ENCODE measurements at regions not wholly inside any gene's neighbourhood (a gene's known extent, or its start where the extent isn't known, plus 50 kb on each side); places are given as distances from the start of the nearest gene placed in this dataset.

- TF ChIP-seq PKNOX1 (IDR thresholded peaks at IDR 0.05) (no peak), LEF1 (IDR thresholded peaks at IDR 0.05; ENCODE audit: borderline replicate concordance) (no peak)
Observed at GRCh38 chr11:71201936-71202597, 50.3 kb downstream of the SHANK2 start.
